Neural cell (in vitro differentiated cells): ENCODE measurements at regions not wholly inside any gene's neighbourhood (a gene's known extent, or its start where the extent isn't known, plus 50 kb on each side); places are given as distances from the start of the nearest gene placed in this dataset.

ENCODE experiments used
- CTCF ChIP-seq: fragments of 450-650 bp; IDR thresholded peaks from 2 replicates; pipeline ENCODE4 v1.5.1; 2014; ENCODE audit warnings: antibody characterized with exemption, mild to moderate bottlenecking, moderate library complexity; ENCODE audit not compliant: poor library complexity, severe bottlenecking
- POLR2AphosphoS5 ChIP-seq: IDR thresholded peaks from 2 replicates; pipeline ENCODE4 v1.6.1; 2012
- RAD21 ChIP-seq: fragments of 450-650 bp; conservative IDR thresholded peaks from 2 replicates; pipeline ENCODE4 v1.6.1; 2014; ENCODE audit warnings: antibody characterized with exemption, mild to moderate bottlenecking, moderate library complexity

GRCh38 chr16:46466239-46466638 is 154.9 kb downstream of the SHCBP1 start:
- TF ChIP-seq CTCF (no peak), POLR2AphosphoS5 (no peak), RAD21 (no peak)
